Gastroesophageal sphincter (tissue), 4 donors: ENCODE measurements at regions not wholly inside any gene's neighbourhood (a gene's known extent, or its start where the extent isn't known, plus 50 kb on each side); places are given as distances from the start of the nearest gene placed in this dataset.

ENCODE experiments used
- ATAC-seq: fragments of 150-250 bp; one replicate; pipeline ENCODE4 v1.9.1; 2016; ENCODE audit warnings: mild to moderate bottlenecking, moderate library complexity
- H3K27ac ChIP-seq, 4 donors: fragments of 200-600 bp; sonication (generic) in 3 of 4; 1 replicate in 3 of 4; 2 replicates in 1 of 4; pipeline ENCODE4 v1.5.1; 2016 to 2019
- H3K27me3 ChIP-seq: fragments of 200-600 bp; sonication (generic); one replicate; pipeline ENCODE4 v1.5.1; 2019
- H3K36me3 ChIP-seq, 2 donors: fragments of 200-600 bp; sonication (generic); one replicate each; pipeline ENCODE4 v1.5.1; 2019; ENCODE audit warnings: control low read depth in 1 of 2
- H3K4me1 ChIP-seq, 3 donors: fragments of 200-600 bp; sonication (generic); 1 replicate in 2 of 3; 2 replicates in 1 of 3; pipeline ENCODE4 v1.5.1; 2016 to 2019; ENCODE audit warnings: control low read depth in 2 of 3
- H3K4me3 ChIP-seq, 2 donors: fragments of 200-600 bp; sonication (generic); one replicate each; pipeline ENCODE4 v1.5.1; 2019; ENCODE audit warnings: mild to moderate bottlenecking in 1 of 2, moderate library complexity in 1 of 2
- H3K9me3 ChIP-seq, 3 donors: fragments of 200-600 bp; sonication (generic); one replicate each; pipeline ENCODE4 v1.5.1; 2017 to 2019; ENCODE audit warnings: control low read depth in 2 of 3
- CTCF ChIP-seq, 4 experiments: fragments of 200-600 bp in 2 of 4; fragments of 450-650 bp in 2 of 4; sonication (generic) in 1 of 4; IDR thresholded peaks; one replicate each; pipeline ENCODE4 v1.5.1; 2017 to 2019; ENCODE audit warnings: antibody characterized with exemption in 4 of 4, mild to moderate bottlenecking in 2 of 4, moderate library complexity in 2 of 4
- EP300 ChIP-seq: sonication (generic); formaldehyde crosslinking; IDR thresholded peaks from one replicate; pipeline ENCODE4 v1.6.1; 2017; ENCODE audit warnings: antibody characterized with exemption, mild to moderate bottlenecking
- POLR2A ChIP-seq, 2 donors: fragments of 450-650 bp; IDR thresholded peaks; one replicate each; pipeline ENCODE4 v1.6.1; 2017; ENCODE audit warnings: antibody characterized with exemption in 2 of 2, mild to moderate bottlenecking in 2 of 2, moderate library complexity in 1 of 2
- POLR2AphosphoS5 ChIP-seq: sonication (generic); formaldehyde crosslinking; IDR thresholded peaks from one replicate; pipeline ENCODE4 v1.6.1; 2017; ENCODE audit warnings: antibody characterized with exemption
- WGBS, 2 donors: methylation state at CpG; one replicate each; pipeline ENCODE4 v1.1.5; 2018; ENCODE audit warnings: low coverage in 1 of 2; 5-methylcytosine and 5-hydroxymethylcytosine counted together

DNA sequence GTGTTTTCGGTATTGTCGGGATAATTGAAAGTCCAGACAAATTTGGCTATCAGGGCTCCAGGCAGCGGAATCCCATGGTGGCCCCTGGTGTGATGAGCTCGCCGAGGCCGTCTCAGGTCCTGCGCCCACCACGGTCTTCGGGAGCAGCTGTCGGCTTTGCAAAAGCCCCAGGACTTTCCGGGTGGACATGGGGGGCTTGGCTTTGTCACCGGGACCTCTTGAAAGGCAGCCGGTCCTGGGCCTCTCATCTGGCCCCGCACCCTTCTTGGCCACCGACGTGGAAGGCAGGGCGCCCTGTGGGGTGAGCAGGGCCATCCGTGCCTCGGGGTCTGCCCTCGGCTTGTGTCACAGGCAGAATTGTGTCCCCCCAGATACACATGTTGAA, 87.1 kb upstream of the ACTRT2 start:
- WGBS, 2 donors = 100% methylated on average over 2 of the region's 20 CpGs; no CpG with 5 or more reads in 1 of the 2 donors
- no peak for ATAC-seq
- TF ChIP-seq POLR2AphosphoS5 = no peak
- no peak overlapping the region for H3K4me3 ChIP-seq
- H3K4me1 ChIP-seq = no peaks in the 10 kb centered on the region
- peaks cover 0 to 6% (median 0%) of the 10 kb centered on the region in 3 donors for H3K9me3 ChIP-seq
- H3K27me3 ChIP-seq = peaks cover 70% of the 10 kb centered on the region
- H3K27ac ChIP-seq = no peak overlapping the region
- H3K36me3 ChIP-seq = no peaks in the 10 kb centered on the region

GRCh38 chr1:2934642-2935081, 86.6 kb upstream of the ACTRT2 start:
- peaks cover 66% of the 10 kb centered on the region for H3K27me3 ChIP-seq
- ATAC-seq = no peak
- H3K4me1 ChIP-seq = no peaks in the 10 kb centered on the region
- no peak overlapping the region for H3K27ac ChIP-seq
- TF ChIP-seq CTCF (IDR thresholded peaks at IDR 0.05) (no peak), EP300 (no peak), POLR2A (IDR thresholded peaks at IDR 0.05) (no peak), POLR2AphosphoS5 (no peak)
- no peaks in the 10 kb centered on the region for H3K36me3 ChIP-seq
- WGBS, 2 donors = 93% methylated on average over 5 of the region's 16 CpGs; no CpG with 5 or more reads in 1 of the 2 donors
- H3K4me3 ChIP-seq = no peak overlapping the region
- peaks cover 0 to 6% (median 0%) of the 10 kb centered on the region in 3 donors for H3K9me3 ChIP-seq

- H3K4me3 ChIP-seq = no peak overlapping the region
- TF ChIP-seq POLR2AphosphoS5 (no peak), EP300 (no peak), CTCF (IDR thresholded peaks at IDR 0.05) (no peak), POLR2A (IDR thresholded peaks at IDR 0.05) (no peak)
- peaks cover 65% of the 10 kb centered on the region for H3K27me3 ChIP-seq
- ATAC-seq = no peak
- H3K4me1 ChIP-seq = no peaks in the 10 kb centered on the region
- H3K9me3 ChIP-seq = peaks cover 0 to 11% (median 0%) of the 10 kb centered on the region in 3 donors
- no peak overlapping the region for H3K27ac ChIP-seq
- WGBS, 2 donors = no CpG with 5 or more reads among the region's 5 CpGs
- H3K36me3 ChIP-seq = no peaks in the 10 kb centered on the region
Observed at GRCh38 chr1:2935184-2935583, 86.1 kb upstream of the ACTRT2 start.

DNA sequence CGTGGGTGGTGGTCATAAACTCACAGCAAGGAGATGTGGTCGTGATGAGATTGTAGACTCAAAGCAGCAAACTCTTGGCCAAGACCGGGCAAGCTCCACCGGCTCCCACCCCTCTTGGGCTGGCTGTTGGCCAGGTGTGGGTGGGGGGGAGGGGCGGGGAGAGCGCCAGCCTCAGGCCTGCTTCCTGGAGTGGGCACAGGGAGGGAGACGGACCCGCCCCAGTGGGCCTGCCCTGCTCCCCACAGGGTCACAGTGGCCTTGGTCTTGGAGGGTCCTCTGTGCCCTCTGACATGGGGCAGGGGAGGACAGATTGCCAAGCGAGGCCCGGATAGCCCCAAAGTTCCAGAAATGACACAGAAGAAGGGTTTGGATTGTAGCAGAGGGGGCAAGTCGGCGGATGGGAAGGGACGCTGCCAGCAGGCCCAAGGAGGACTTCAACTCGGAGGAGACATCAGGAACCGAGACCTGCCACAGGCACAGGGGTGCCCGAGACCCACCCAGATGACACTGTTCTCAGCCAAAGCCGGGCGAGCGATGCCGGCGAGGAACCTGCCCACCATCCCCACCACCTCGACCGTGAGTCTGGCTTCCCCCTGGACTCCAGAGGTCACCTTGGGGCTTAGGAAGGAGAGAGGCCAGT, 85.4 kb upstream of the ACTRT2 start:
- no peak for TF ChIP-seq POLR2A (IDR thresholded peaks at IDR 0.05)
- no peak for TF ChIP-seq CTCF (IDR thresholded peaks at IDR 0.05)
- no peak for TF ChIP-seq POLR2AphosphoS5
- TF ChIP-seq EP300 = no peak
- Histone ChIP-seq H3K4me3 (no peak overlapping the region), H3K9me3 (peaks cover 0 to 18% (median 0%) of the 10 kb centered on the region in 3 donors), H3K27me3 (peaks cover 64% of the 10 kb centered on the region), H3K27ac (no peak overlapping the region), H3K36me3 (no peaks in the 10 kb centered on the region), H3K4me1 (no peaks in the 10 kb centered on the region)
- ATAC-seq = no peak
- 85% methylated on average over 8 to 14 of the region's 23 CpGs for WGBS, 2 donors

- peaks cover 64% of the 10 kb centered on the region for H3K27me3 ChIP-seq
- WGBS, 2 donors = 87 to 96% methylated on average over 3 to 4 of the region's 22 CpGs
- H3K36me3 ChIP-seq = no peaks in the 10 kb centered on the region
- TF ChIP-seq POLR2A (IDR thresholded peaks at IDR 0.05) = no peak
- no peak for TF ChIP-seq CTCF (IDR thresholded peaks at IDR 0.05)
- no peak for TF ChIP-seq EP300
- TF ChIP-seq POLR2AphosphoS5 = no peak
- no peaks in the 10 kb centered on the region for H3K4me1 ChIP-seq
- H3K27ac ChIP-seq = no peak overlapping the region
- no peak overlapping the region for H3K4me3 ChIP-seq
- ATAC-seq = no peak
- H3K9me3 ChIP-seq = peaks cover 0 to 28% (median 0%) of the 10 kb centered on the region in 3 donors
Observed at GRCh38 chr1:2936559-2937515, 84.4 kb upstream of the ACTRT2 start.
